Esophagus (tissue), 2 donors: ENCODE measurements at regions not wholly inside any gene's neighbourhood (a gene's known extent, or its start where the extent isn't known, plus 50 kb on each side); places are given as distances from the start of the nearest gene placed in this dataset.
A peak's percentile ranks its signal among the peaks of the same experiment; 100 is the strongest.

Experiments used
- H3K27ac ChIP-seq, 2 donors: one replicate each; pipeline ENCODE4 v1.5.1; 2013; ENCODE audit warnings: low read depth in 2 of 2, mild to moderate bottlenecking in 2 of 2, inconsistent platforms in 1 of 2, low read length in 1 of 2, moderate library complexity in 1 of 2
- H3K27me3 ChIP-seq, 2 donors: one replicate each; pipeline ENCODE4 v1.6.1; 2013; ENCODE audit warnings: low read length in 2 of 2, control low read depth in 1 of 2, mild to moderate bottlenecking in 1 of 2; ENCODE audit not compliant: insufficient read depth in 2 of 2, control insufficient read depth in 1 of 2
- H3K36me3 ChIP-seq, 2 donors: one replicate each; pipeline ENCODE4 v1.6.1; 2013; ENCODE audit warnings: low read length in 1 of 2; ENCODE audit not compliant: control insufficient read depth in 2 of 2, insufficient read depth in 2 of 2
- H3K4me1 ChIP-seq, 2 donors: one replicate each; pipeline ENCODE4 v1.6.1; 2013; ENCODE audit warnings: low read length in 1 of 2; ENCODE audit not compliant: control insufficient read depth in 2 of 2, insufficient read depth in 2 of 2
- H3K4me3 ChIP-seq, 2 donors: one replicate each; pipeline ENCODE4 v1.5.1; 2013; ENCODE audit warnings: low read length in 2 of 2, mild to moderate bottlenecking in 2 of 2, low read depth in 1 of 2, moderate library complexity in 1 of 2
- H3K9me3 ChIP-seq, 2 donors: one replicate each; pipeline ENCODE4 v1.6.1; 2013; ENCODE audit warnings: mild to moderate bottlenecking in 2 of 2, low read depth in 1 of 2, low read length in 1 of 2, moderate library complexity in 1 of 2; ENCODE audit not compliant: control insufficient read depth in 2 of 2, insufficient read depth in 1 of 2
- WGBS, 2 donors: extraction: QIAGEN DNeasy Blood & Tissue Kit; methylation state at CpG; one replicate each; pipeline ENCODE4 v1.1.7; 2013; 5-methylcytosine and 5-hydroxymethylcytosine counted together
- donor health status: healthy with polysubstance abuse.
- donor health status: Bipolar disorder and iron deficiency.

DNA sequence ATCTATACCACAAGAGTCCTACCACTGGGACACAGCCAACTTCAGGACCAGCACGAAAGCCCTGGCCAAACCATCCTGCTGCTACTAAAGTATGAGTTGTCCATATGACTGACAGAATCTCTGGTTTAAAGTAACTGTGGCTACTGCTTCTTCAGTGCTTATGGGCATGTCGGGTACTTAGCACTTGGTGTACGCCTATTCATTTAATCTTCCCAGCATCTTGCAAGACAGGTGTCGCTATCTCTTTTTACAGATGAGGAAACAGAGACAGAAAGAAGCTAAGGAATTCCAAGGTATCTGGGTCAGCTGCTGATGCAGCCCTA, 203.4 kb upstream of the ID2 start:
- H3K4me1 ChIP-seq = peaks cover 2 to 3% of the 10 kb centered on the region in 2 donors
- peak overlapping the region in 1 of 2 donors; percentile 16 for H3K27ac ChIP-seq
- H3K27me3 ChIP-seq = no peaks in the 10 kb centered on the region
- H3K9me3 ChIP-seq = no peaks in the 10 kb centered on the region
- no peaks in the 10 kb centered on the region for H3K36me3 ChIP-seq
- WGBS, 2 donors = 68 to 75% methylated on average over 4 of the region's 4 CpGs
- no peak overlapping the region for H3K4me3 ChIP-seq

GRCh38 chr2:8479298-8479697, 202.6 kb upstream of the ID2 start:
- no peak overlapping the region for H3K27ac ChIP-seq
- H3K27me3 ChIP-seq = no peaks in the 10 kb centered on the region
- no peaks in the 10 kb centered on the region for H3K36me3 ChIP-seq
- no peaks in the 10 kb centered on the region for H3K9me3 ChIP-seq
- H3K4me1 ChIP-seq = peaks cover 2 to 3% of the 10 kb centered on the region in 2 donors
- WGBS, 2 donors = 71 to 86% methylated on average over 12 of the region's 12 CpGs
- no peak overlapping the region for H3K4me3 ChIP-seq

GRCh38 chr2:8480915-8481314, 200.9 kb upstream of the ID2 start:
- Histone ChIP-seq H3K27ac (no peak overlapping the region), H3K4me3 (no peak overlapping the region), H3K9me3 (no peaks in the 10 kb centered on the region), H3K4me1 (peaks cover 2 to 3% of the 10 kb centered on the region in 2 donors), H3K27me3 (no peaks in the 10 kb centered on the region), H3K36me3 (no peaks in the 10 kb centered on the region)
- 55 to 59% methylated on average over 5 of the region's 5 CpGs for WGBS, 2 donors

DNA sequence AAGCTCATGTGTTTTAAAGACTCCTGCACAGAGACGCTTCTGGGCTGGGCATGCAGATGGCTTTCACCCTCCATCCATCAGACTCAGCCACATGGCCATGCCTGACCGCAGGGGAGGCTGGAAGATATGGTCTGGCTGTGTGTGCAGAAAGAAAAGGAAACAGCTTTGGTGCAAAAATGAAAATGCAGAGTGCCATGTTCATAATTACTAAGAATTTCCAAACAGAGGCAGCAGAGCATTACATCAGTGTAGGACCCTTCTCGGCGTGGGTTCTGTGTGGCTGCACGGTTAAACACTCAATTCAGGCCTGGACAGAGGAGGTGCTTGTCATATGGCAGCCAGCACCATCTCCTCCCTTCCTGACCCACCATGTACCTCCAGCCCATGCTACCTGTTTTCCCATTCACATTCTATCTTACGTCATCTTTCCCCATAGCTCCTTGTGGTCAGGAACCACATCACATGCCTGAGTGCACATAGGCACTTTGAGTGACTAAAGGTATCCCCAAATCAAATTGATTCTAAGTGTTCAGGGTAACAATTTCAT, 200.3 kb upstream of the ID2 start:
- Histone ChIP-seq H3K36me3 (no peaks in the 10 kb centered on the region), H3K27ac (no peak overlapping the region), H3K9me3 (no peaks in the 10 kb centered on the region), H3K4me1 (peaks cover 2 to 3% of the 10 kb centered on the region in 2 donors), H3K27me3 (no peaks in the 10 kb centered on the region), H3K4me3 (no peak overlapping the region)
- 72 to 74% methylated on average over 6 of the region's 6 CpGs for WGBS, 2 donors

DNA sequence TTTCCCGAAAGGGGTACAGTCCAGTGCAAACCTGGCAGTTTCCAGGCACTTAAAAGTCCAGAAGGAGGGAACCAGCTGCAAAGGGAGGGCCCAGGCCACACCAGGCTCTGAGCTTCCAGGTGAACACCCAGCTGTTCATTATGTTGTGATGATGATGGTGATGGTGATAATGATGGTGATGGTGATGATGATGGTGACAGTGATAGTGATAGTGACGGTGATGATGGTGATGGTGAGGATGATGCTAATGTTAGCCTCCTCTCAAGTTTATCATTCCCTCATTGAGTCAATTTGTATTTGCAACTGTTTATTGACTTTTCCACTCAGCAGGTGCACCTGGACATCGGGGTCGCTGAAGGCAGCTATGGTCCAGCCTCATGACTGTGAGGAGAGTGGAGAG, 199.4 kb upstream of the ID2 start:
- Histone ChIP-seq H3K27ac (no peak overlapping the region), H3K27me3 (no peaks in the 10 kb centered on the region), H3K4me1 (peaks cover 2 to 5% of the 10 kb centered on the region in 2 donors), H3K4me3 (no peak overlapping the region), H3K36me3 (no peaks in the 10 kb centered on the region), H3K9me3 (no peaks in the 10 kb centered on the region)
- WGBS, 2 donors = 81 to 96% methylated on average over 4 of the region's 4 CpGs

- Histone ChIP-seq H3K36me3 (no peaks in the 10 kb centered on the region), H3K9me3 (no peaks in the 10 kb centered on the region), H3K27ac (peak overlapping the region in 1 of 2 donors; percentile 1), H3K27me3 (no peaks in the 10 kb centered on the region), H3K4me3 (no peak overlapping the region), H3K4me1 (peaks cover 2 to 5% of the 10 kb centered on the region in 2 donors)
- WGBS, 2 donors = 76 to 78% methylated on average over 7 of the region's 7 CpGs
Observed at GRCh38 chr2:8484502-8485283, 197.2 kb upstream of the ID2 start.

DNA sequence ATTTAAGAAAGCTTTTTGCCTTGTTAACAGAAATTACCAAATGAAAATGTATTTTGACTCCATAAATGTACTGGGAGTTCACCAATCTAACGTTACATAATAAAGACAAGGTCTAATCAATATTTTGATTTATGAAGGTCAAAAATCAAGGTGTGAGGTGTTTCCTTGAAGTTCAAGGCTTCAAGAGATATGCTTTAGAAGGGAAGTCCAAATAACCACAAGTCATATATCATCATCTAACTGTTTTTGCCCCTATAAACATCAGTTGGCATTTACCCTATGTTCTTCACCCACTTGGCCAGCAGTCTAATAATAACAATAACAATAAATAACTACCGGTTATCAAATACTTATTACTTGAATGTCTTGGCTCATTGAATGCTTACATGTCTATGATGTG, 196.1 kb upstream of the ID2 start:
- H3K4me1 ChIP-seq = peaks cover 2 to 5% of the 10 kb centered on the region in 2 donors
- H3K27me3 ChIP-seq = no peaks in the 10 kb centered on the region
- H3K36me3 ChIP-seq = no peaks in the 10 kb centered on the region
- 59 to 77% methylated on average over 2 of the region's 2 CpGs for whole genome bisulfite sequencing, 2 donors
- H3K9me3 ChIP-seq = no peaks in the 10 kb centered on the region
- no peak overlapping the region for H3K4me3 ChIP-seq
- no peak overlapping the region for H3K27ac ChIP-seq

- 82 to 86% methylated on average over 4 of the region's 4 CpGs for WGBS, 2 donors
Observed at GRCh38 chr2:8486141-8486540, 195.7 kb upstream of the ID2 start.

DNA sequence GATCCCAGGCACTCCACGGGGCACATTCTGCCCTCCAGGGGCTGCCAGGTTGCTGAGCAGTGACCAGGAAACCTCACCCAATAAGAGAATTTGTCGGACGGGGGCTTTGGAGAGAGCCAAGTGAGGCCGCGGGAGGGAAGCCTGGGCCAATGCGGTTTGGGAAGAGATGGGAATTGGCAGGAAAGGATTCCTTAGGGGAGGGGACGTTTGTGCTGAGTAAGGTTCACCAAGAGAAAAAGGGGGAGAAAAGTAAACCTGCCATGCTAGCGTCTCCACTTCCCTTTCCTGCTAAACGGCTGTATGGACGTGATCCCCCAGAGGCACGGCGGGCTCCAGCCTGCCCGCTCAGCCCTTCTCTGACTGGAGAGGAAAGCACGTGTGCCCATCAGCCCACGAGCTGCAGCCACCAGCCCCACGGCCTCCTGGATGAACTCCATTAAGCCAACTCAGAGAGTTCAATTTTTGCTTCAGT, 194.4 kb upstream of the ID2 start:
- Histone ChIP-seq H3K4me1 (peaks cover 0 to 5% of the 10 kb centered on the region in 2 donors), H3K27me3 (no peaks in the 10 kb centered on the region), H3K9me3 (no peaks in the 10 kb centered on the region), H3K36me3 (no peaks in the 10 kb centered on the region), H3K4me3 (no peak overlapping the region), H3K27ac (peak overlapping the region; percentile 1 to 28)
- 33 to 51% methylated on average over 16 of the region's 16 CpGs for WGBS, 2 donors

More at GRCh38 chr2:8486141-8486540, 195.7 kb upstream of the ID2 start:
- H3K27me3 ChIP-seq = no peaks in the 10 kb centered on the region
- H3K4me1 ChIP-seq = peaks cover 2 to 5% of the 10 kb centered on the region in 2 donors
- no peak overlapping the region for H3K4me3 ChIP-seq
- no peak overlapping the region for H3K27ac ChIP-seq
- H3K9me3 ChIP-seq = no peaks in the 10 kb centered on the region
- H3K36me3 ChIP-seq = no peaks in the 10 kb centered on the region
